ENCODE measurements at regions not wholly inside any gene's neighbourhood (a gene's known extent, or its start where the extent isn't known, plus 50 kb on each side); places are given as distances from the start of the nearest gene placed in this dataset.
"Not testable (repeated sequence)": the region's sequence is repeated elsewhere in the genome, so short reads cannot be mapped to it uniquely, and the experiment has no call there.

GRCh38 chr3:104043001-104043543 lies 1323.6 kb upstream of the ALCAM start:
- FAIRE-seq, result not testable (repeated sequence)

GRCh38 chr3:104044002-104044401 lies 1322.7 kb upstream of the ALCAM start:
- no peak for FAIRE-seq

GRCh38 chr3:104066658-104067057 lies 1300.1 kb upstream of the ALCAM start:
- FAIRE-seq, result no peak

GRCh38 chr3:104069114-104069513 lies 1297.6 kb upstream of the ALCAM start:
- no peak for FAIRE-seq

GRCh38 chr3:104070906-104071305 lies 1295.8 kb upstream of the ALCAM start:
- no peak for FAIRE-seq

GRCh38 chr3:104080088-104080626 lies 1286.6 kb upstream of the ALCAM start:
- FAIRE-seq, result no peak

GRCh38 chr3:104088738-104089137 lies 1278.0 kb upstream of the ALCAM start:
- FAIRE-seq, result no peak

- FAIRE-seq, result not testable (repeated sequence)
Observed at GRCh38 chr3:104089987-104090386, 1276.7 kb upstream of the ALCAM start.

- no peak for FAIRE-seq
Observed at GRCh38 chr3:104101736-104102135, 1265.0 kb upstream of the ALCAM start.

- FAIRE-seq, result no peak
Observed at GRCh38 chr3:104102386-104102785, 1264.3 kb upstream of the ALCAM start.

GRCh38 chr3:104106276-104106675 lies 1260.4 kb upstream of the ALCAM start:
- no peak for FAIRE-seq

GRCh38 chr3:104108522-104108921 lies 1258.2 kb upstream of the ALCAM start:
- FAIRE-seq, result no peak

- no peak for FAIRE-seq
Observed at GRCh38 chr3:104126463-104126862, 1240.2 kb upstream of the ALCAM start.

GRCh38 chr3:104126864-104127553 lies 1239.7 kb upstream of the ALCAM start:
- no peak for FAIRE-seq

- FAIRE-seq, result no peak
Observed at GRCh38 chr3:104127830-104128229, 1238.9 kb upstream of the ALCAM start.

- no peak for FAIRE-seq
Observed at GRCh38 chr3:104132566-104133403, 1233.9 kb upstream of the ALCAM start.

GRCh38 chr3:104133630-104134029 lies 1233.1 kb upstream of the ALCAM start:
- FAIRE-seq, result no peak

- FAIRE-seq, result no peak
Observed at GRCh38 chr3:104137116-104137515, 1229.6 kb upstream of the ALCAM start.

- FAIRE-seq, result no peak
Observed at GRCh38 chr3:104145164-104145563, 1221.5 kb upstream of the ALCAM start.

- no peak for FAIRE-seq
Observed at GRCh38 chr3:104149154-104149553, 1217.6 kb upstream of the ALCAM start.

- FAIRE-seq, result no peak
Observed at GRCh38 chr3:104150724-104151123, 1216.0 kb upstream of the ALCAM start.

GRCh38 chr3:104154896-104155295 lies 1211.8 kb upstream of the ALCAM start:
- no peak for FAIRE-seq

GRCh38 chr3:104165866-104166265 lies 1200.8 kb upstream of the ALCAM start:
- FAIRE-seq, result no peak

GRCh38 chr3:104168386-104168785 lies 1198.3 kb upstream of the ALCAM start:
- FAIRE-seq, result no peak

Measured in colon (tissue), 2 donors.